ENCODE measurements at regions not wholly inside any gene's neighbourhood (a gene's known extent, or its start where the extent isn't known, plus 50 kb on each side); places are given as distances from the start of the nearest gene placed in this dataset.
"Not testable (repeated sequence)": the region's sequence is repeated elsewhere in the genome, so short reads cannot be mapped to it uniquely, and the experiment has no call there.

DNA sequence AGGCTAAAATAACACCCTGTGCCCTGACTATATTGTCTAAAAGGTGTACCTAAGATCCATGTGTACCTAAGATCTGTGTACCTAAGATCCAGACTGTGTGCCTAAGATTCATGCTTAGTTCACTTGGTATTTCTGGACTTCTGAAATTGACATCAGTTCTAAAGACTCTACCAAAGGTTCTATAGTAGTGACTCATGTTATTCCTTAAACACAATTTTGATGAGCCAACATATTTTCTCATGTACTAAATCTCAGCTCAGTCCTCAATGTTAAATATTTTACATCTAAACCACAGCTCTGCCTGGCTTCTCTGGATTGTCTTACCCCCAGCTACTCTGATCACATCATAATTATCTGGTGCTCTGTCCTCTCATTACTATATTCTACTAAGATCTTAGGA lies 802.3 kb upstream of the SORCS1 start:
- no peak for DNase-seq

DNA sequence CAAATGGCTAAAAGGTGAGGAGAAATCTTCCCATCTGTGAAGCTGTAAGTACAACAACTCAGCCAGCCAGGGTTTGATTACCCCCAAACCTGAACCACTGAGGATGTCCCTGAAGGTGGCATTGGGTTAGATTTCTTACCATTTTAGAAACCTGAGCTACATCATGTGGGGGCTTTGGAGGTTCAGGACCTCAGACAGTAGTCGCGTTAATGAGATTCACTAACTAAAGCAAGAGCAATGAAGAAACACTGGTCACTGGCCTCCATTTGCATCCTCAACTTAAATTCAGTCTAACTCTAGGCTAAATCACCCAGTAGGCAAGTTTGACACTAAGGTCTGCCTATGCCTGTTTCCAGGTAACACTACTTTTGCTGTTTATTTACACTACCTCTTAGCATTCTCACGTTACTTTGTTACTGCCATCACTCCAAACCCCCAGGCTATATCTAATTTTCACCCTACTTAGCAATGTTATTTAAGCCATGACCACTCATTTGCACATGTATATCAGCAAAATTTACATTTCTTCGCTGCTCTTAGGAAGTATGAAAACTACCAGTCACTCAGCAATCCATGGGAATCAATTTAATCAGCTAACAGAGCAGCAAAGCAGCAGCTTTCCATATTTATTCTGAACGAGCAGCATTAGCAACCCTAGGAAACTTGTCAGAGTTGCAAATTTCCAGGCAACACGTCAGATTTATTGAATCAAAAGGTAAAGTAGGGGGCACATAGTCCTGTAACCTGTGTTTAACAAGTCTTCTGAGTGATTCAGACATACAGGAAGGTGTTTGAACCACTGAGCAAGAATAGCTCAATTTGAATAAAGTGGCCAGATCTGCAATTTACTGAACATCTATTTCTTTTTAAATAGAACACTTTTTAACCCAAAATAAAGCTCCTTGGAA lies 788.4 kb upstream of the SORCS1 start:
- DNase-seq = no peak

DNA sequence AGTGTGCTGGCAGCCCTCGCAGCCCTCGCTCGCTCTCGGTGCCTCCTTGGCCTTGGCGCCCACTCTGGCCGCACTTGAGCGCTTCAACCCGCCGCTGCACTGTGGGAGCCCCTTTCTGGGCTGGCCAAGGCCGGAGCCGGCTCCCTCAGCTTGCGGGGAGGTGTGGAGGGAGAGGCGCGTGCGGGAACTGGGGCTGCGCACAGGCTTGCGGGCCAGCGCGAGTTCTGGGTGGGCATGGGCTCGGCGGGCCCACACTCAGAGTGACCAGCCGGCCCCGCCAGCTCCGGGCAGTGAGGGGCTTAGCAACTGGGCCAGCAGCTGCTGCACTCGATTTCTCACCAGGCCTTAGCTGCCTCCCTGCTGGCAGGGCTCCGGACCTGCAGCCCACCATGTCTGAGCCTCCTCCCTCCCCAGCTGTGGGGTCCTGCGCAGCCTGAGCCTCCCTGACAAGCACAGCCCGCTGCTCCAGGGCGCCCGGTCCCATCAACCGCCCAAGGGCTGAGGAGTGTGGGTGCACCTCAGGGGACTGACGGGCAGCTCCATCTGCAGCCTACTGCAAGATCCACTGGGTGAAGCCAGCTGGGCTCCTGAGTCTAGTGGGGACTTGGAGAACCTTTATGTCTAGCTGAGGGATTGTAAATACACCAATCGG lies 786.0 kb upstream of the SORCS1 start:
- not testable (repeated sequence) for DNase-seq

DNA sequence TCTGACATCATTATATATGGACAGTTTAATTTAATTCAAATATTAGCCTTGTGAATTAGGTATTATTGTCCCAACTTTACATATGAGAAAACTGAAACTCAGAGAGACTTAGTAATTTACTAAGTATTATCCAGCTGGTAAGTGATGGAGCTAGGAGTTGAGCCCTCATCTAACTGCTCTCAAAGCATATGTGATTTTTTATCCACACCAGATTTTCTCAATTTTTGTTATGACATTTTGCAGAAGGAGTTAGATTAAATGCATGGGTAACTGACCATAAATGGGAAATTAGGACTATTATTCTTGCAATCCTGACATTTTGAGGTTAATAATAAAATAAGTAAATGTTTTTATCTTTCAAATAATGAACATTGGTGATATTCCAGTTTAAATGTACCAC lies 778.3 kb upstream of the SORCS1 start:
- no peak for DNase-seq

DNA sequence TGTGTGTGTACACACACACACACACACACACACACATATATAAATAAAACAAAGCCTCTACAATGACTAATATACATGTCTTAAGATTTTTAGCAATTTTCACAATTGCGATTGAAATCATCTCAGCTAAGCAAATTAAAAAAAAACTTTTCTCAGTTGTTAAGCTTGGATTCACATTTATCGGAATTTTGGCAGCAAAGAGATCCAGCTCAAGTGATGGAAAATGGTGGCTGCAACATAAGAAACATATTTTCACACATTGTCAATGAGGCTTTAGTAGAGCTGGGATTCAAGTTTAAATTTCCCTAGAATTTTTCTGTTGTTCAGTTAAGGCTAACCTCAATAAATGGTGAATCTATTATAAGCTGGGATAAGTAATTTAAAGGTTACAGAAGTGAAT lies 768.6 kb upstream of the SORCS1 start:
- DNase-seq = no peak

DNA sequence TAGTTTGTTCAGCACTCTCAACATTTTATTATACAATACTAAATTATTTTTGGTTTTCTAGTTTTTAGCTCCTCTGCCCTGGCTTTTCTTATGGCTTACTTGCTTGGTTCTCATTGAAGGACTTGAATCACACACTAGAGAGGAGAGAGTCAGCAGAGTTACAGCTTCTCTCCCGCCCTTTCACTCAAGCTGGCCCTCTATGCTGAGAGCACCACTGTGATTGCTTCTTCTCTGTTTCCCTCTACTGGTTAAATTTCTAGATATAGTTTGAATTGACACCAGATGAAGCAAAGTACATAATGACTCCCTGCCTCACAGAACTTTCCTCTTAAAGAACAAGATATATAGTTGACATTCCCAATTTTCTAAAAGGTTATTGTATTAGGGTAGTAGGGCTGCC lies 767.3 kb upstream of the SORCS1 start:
- no peak for DNase-seq

DNA sequence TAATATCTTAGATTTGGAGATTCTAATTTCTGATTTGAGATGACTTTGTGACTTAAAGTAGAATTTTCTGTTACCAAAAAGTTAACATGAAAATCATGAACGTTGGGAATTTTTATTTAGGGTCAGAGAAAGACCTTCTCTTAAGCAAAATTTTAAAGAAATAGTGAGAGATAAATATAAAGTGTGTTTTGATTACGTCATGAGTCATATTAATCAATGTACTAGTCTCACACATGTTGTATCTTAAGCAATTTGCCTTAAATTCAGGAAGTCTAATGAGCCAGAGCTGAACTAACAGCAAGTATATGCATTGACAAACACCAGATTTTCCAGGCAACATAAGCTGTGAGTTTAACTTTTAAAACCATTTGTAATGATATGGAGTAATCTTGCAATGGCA lies 765.5 kb upstream of the SORCS1 start:
- DNase-seq = no peak

DNA sequence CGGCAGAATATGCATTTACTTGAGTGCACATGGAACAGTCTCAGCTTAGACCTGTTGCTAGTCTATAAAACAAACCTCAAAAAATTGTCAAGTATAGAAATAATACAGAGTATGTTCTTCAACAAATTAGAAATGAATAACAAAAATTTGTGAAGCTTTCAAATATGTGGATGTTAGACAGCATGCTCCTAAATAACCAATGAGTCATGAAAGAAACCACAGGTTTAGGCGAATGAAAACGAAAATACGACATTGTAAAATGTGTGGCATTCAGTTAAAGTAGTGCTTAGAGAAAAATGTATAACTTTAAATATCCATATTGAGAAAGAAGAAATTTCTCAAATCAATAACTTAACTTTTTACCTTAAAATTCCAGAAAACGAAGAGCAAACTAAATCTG lies 760.0 kb upstream of the SORCS1 start:
- no peak for DNase-seq

DNA sequence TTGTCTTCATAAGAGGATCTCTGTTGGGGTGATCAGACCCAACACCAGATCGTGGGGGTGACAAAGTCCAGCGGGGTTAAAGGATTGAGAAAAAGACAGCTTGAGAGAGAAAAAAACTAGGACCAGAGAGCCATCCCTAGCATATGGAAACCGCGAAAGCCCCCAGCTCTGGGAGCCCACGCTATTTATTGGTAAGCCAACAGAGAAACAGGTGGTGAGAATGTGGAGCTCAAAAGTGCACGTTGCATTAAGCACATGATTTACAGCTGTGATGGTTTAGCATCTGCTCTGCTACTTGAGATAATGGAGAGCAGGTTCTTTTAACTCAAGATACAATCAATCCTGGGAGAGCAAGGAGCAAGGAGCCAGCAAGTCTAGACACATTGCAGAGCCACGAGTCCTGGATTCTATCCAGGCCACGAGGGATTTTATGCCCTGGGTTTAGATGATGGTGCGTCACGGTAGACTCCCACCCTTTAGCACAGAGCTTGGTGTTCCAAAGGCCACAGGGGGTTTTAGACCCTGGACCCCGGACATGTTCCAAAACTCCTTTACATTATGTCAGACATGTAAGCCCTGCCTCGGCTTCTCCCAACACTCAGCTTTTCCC lies 755.2 kb upstream of the SORCS1 start:
- no peak for DNase-seq

DNA sequence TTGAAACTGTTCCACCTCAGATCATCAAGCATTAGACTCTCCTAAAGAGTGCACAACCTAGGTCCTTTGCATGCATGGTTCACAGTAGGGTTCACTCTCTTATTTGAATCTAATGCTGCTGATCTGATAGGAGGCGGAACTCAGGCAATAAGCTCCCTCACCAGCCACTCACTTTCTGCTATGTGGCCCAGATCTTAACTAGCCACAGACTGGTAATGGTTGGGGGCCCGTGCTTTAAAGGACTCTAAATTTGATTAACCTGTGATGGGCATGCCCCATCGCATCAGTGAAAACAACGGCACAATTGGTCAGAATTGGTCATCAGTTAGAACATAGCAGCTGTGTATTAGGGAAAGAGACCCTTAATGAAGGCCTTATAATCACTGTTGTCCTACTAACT lies 753.7 kb upstream of the SORCS1 start:
- no peak for DNase-seq

DNA sequence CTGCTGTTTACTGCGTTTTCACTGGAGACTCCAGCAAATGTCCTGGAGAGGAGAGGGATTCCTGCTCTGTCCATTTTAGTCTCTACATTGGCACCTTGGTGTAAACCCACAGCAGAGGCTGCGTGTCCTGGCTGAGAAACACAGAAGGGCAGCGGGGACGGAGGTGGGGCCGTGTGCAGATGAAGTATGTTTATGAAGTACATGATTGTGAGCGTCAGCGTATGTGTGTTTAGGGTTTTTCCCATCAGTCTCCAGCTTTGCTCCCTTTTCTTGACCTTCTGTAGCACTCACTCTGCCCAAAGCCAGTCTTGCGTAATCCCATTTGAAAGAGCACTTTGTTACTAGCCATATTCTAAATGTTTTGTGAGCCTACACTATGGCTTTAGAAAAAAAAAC lies 750.7 kb upstream of the SORCS1 start:
- no peak for DNase-seq

DNA sequence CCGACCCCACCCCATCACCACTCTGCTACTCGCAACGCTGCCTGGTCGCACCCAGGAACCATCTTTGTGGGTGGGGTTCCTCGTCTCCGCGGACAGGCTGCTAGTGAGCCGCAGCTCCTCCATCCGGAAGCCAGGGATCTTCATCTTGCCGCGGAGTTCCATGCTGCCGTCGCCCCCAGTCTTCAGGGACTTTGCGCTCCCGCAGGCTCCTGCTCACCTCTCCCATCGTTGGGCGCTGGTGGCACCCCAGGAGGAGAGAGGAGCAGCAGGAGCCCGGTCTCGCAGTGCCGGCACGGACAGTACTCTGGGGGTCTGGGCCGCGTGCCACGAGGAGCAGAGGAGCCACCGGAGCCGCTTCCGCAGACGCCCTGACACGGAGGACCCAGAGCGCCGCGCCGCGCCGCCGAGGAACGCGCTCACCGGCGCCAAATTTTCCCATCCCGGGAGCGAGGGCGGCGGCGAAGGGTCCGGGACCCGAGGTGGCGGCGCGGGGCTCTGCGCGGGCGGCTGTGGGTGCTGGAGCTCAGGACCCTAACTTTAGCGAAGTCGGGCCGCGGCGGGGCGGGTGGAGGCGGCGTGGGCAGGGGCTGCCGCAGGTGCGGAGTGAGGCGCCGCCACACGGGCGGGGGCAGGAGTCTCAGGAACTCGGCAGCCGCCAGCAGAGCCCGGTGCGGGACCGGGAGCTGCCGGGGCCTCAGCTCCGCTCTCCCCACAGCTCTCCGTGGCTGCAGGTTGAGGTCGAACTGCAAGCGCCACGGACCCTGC lies 750.1 kb upstream of the SORCS1 start:
- DNase-seq = no peak

DNA sequence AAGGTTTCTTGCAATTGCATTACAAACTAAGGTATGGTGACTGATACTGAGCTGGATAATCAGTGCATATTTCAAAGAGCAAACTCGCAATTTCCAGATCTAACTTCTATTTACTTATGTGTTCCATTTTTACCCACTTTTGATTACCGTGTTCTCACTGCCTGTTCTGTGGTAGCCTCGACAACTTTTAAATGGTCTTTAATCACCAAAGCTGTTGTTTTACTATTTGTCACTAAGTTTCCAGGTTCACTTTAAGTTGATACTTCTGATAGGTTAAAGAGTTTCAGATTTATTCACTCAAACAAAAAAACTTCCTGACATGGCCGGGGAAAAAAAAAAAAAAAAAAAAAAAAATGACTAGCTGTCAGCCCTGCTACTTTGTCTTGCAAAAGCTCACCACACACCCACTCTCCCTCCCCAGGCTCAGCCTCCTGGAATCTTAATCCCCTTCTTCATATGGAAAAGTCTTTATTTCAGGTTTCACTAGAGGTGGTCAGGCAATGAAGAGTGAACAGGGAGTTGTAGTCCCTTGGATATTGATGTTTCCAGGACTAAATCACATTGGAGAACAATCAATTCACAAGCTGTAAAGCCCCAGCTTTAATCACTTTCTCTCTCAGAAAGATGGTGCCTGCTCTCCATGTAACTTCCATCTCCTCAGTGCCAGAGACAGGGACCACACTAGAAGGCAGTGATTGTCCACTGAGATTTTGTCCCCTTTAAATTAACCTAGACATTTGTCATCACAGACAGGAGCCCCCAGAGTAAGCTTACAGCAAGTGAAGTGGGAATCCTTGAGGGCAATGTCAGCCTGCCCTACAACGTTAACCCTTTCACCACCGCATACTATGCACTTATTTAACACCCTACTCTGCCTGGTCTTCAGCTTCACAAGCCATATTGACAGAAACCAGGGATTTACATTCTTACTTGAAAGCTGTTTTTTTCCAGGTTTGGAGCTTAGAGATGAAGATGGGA lies 749.1 kb upstream of the SORCS1 start:
- DNase-seq = no peak

DNA sequence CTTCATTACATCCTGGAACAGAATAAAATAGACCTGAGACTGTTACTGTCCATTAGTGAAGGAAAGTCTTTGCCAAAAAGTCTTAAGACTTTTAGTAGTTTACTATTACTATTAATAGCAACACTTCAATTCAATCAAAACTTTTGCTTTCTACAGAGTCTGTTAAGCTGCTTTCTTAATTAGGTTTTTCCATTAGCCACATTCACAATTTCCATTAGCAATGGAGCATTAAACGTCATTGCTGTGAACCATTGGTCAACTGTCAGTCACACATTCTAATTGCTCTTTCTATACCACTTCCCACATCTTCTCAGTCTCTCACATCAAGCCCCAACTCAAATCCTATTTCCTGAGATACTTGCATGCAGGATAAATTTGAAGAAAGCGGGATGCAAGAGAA lies 736.6 kb upstream of the SORCS1 start:
- no peak for DNase-seq

DNA sequence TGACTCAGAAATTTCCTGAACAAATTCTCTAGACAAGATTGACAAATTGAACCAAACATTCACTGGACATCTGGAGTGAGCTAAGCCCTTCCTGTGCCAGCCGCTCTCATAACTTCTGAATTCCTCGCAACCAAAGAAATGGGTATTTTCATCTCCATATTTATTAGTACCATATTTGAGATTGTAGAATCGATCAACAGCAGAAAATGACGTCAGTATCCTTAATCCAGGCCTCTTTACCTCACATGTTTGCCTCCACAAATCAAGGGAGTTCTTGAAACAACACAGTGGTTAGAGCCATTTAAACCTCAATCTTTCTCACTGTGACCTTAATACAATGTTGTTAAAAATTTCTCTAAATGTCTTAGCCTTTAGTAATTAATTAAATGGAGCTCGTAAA lies 735.6 kb upstream of the SORCS1 start:
- no peak for DNase-seq

DNA sequence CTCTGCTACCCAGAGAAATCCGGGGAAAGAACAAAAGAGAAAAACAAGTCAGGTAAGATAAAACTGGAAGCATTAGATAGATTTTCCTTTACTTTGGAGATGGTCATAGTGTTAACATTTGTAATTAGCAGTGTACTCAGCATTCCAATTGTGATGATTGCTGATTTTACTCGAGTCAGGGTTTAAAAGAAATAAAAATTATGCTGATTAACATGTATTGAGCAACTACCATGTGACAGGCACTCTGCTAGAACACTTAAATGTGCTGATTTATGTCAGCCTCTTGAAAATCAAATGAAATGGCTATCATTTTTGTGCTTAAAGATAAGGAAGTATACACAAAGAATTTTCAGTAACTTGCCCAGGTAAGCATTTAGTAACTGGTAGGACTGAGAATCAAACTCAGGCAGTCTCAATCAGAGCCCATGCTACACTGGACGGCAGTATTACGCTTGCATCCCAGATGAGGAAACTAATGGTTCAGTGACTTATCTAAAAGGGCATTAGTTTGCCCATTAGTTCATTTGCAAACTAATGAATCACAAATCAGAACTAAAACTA lies 735.1 kb upstream of the SORCS1 start:
- no peak for DNase-seq

DNA sequence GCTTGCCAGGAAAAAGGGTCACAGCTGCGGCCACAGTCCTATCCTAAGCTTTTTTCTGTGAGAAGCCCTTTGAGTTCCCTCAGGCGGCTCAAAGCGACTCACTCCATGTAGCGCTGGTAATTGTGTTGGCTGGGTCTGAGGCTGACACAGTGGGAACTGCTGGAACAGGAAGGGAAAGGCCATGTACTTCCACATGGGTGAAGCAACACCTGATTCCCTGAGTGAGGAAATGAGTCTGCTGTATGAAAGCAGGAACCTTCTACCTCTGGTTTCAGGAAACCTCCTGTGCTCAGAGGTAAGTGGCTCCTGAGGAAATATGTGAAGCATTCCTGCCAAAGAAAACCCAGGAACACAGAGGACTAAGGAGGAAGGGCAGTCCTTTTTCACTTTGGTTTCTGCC lies 734.6 kb upstream of the SORCS1 start:
- DNase-seq = no peak

DNA sequence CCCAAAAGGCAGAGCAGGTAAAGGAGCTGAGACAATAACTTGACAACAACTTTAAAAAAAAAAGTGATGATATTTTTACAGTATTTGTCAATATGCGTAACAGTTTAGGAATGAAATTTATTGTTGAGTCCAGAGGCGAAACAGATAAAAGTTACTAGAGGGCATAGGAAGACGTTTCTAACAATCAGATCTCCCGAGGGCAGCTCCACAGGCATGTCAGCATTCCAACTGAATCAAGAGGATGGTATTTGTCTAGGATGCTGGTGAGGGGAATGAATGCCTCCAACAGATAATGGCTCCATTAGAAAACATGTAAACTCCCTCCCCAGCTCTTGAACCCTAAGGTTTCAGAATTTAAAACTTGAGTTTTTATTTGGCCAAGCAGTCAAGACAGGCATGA lies 733.9 kb upstream of the SORCS1 start:
- DNase-seq = no peak

DNA sequence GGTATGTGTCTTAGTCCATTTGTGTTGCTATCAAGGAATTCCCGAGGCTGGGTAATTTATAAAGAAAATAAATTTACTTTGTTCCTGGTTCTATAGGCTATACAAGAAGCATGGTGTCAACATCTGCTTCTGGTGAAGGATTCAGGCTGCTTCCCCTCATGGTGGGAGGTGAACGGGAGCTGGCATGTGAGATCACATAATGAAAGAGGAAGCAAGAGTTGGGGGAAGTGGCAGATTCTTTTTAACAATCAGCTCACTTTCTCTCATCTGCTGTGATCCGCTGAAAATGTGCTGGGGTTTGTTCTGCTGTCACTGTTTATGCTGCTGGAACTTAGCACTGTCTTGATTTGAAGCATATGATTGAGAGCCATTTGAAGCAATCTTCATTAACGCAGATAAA lies 730.0 kb upstream of the SORCS1 start:
- DNase-seq = no peak

DNA sequence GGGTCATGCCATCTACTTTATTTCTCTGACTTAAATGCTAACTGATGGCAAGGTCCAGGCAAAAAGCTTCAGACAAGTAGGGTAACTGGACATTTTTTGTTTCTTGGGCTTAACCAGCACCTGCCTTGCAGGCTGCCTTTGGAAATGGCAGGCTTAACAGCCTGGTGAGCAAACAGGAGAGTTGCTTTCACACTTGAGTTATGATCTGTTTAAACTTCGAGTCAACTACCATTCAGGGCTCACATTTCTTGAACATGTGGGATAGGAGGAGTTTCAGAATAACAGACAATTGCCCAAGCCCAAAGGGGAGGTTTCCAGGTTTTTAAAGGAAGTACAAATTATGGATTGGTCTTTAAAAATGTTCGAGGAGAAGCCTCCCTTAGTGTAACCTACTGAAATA lies 724.6 kb upstream of the SORCS1 start:
- DNase-seq = no peak

DNA sequence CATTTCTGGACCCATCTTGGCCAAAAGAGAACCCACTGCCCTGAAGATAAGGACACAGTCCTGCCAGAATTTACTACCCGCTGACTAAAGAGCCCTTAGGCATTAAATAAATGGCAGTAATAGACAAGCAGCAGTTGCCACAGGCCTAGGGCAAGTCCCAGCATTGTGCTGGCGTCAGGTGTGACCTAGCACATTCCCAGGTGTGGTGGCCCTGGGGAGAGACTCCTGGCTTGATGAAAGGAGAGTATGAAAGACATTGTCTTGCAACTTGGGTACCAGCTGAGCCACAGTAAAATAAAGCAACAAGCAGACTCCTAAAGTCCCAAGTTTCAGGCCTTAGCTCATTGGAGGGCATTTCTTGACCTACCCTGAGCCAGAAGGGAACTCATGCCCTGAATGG lies 715.7 kb upstream of the SORCS1 start:
- DNase-seq = no peak

DNA sequence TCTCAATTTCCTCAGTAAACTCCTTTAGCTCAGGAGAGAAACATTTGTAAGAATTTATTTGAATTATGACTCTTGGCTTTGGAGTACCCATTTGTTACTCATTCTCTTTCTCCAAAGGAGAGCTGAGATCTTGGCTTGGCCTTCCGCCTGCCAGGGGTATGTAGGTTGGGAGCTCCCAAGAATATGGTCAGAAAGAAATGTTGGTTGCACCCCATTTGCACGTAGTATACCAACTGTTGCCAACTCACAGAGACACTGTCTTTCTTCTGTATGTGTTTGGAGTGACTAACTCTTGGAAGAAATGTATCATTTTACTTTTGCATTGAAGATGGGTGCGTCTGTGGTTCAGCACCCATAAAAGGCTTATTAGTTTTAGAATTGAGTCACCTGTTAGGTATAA lies 708.5 kb upstream of the SORCS1 start:
- DNase-seq = no peak

Measured in cerebellar nuclear complex (tissue), 1 donor.